ENCODE measurements at regions not wholly inside any gene's neighbourhood (a gene's known extent, or its start where the extent isn't known, plus 50 kb on each side); places are given as distances from the start of the nearest gene placed in this dataset.

GRCh38 chr21:32216293-32216692 lies 62.6 kb downstream of the MIS18A start:
- DNase-seq: no peak

GRCh38 chr21:32215306-32215685 lies 63.6 kb downstream of the MIS18A start:
- DNase-seq: no peak

- no peak for DNase-seq
Observed at GRCh38 chr21:32214654-32215305, 64.1 kb downstream of the MIS18A start.

- DNase-seq: no peak
Observed at GRCh38 chr21:32212116-32212515, 66.7 kb downstream of the MIS18A start.

GRCh38 chr21:32211306-32211705 lies 67.5 kb downstream of the MIS18A start:
- DNase-seq: no peak

GRCh38 chr21:32209580-32209979 lies 69.3 kb downstream of the MIS18A start:
- DNase-seq: no peak

- no peak for DNase-seq
Observed at GRCh38 chr21:32207406-32207716, 71.5 kb downstream of the MIS18A start.

GRCh38 chr21:32206631-32207405 lies 72.0 kb downstream of the MIS18A start:
- no peak for DNase-seq

GRCh38 chr21:32203877-32204480 lies 74.9 kb downstream of the MIS18A start:
- DNase-seq: no peak

- no peak for DNase-seq
Observed at GRCh38 chr21:32200029-32200428, 78.8 kb downstream of the MIS18A start.

GRCh38 chr21:32198384-32198783 lies 80.5 kb downstream of the MIS18A start:
- no peak for DNase-seq

- DNase-seq: no peak
Observed at GRCh38 chr21:32197896-32198295, 81.0 kb downstream of the MIS18A start.

- no peak for DNase-seq
Observed at GRCh38 chr21:32196001-32196400, 82.8 kb downstream of the MIS18A start.

GRCh38 chr21:32193098-32193465 lies 85.8 kb downstream of the MIS18A start:
- DNase-seq: no peak

- DNase-seq: no peak
Observed at GRCh38 chr21:32192291-32193097, 86.4 kb downstream of the MIS18A start.

- DNase-seq: peak; percentile 22
Observed at GRCh38 chr21:32190493-32191144, 88.2 kb downstream of the MIS18A start.

GRCh38 chr21:32189688-32190483 lies 89.0 kb downstream of the MIS18A start:
- no peak for DNase-seq

- no peak for DNase-seq
Observed at GRCh38 chr21:32186804-32187203, 92.0 kb downstream of the MIS18A start.

- DNase-seq: no peak
Observed at GRCh38 chr21:32185726-32186125, 93.1 kb downstream of the MIS18A start.

GRCh38 chr21:32185103-32185502 lies 93.7 kb downstream of the MIS18A start:
- no peak for DNase-seq

- no peak for DNase-seq
Observed at GRCh38 chr21:32184485-32184884, 94.4 kb downstream of the MIS18A start.

GRCh38 chr21:32184065-32184464 lies 94.8 kb downstream of the MIS18A start:
- no peak for DNase-seq

Measured in NCI-H526 treated with DMSO at 0.1 percent for 48 hours (cell line).